HG02885 (cell line): ENCODE measurements at regions not wholly inside any gene's neighbourhood (a gene's known extent, or its start where the extent isn't known, plus 50 kb on each side); places are given as distances from the start of the nearest gene placed in this dataset.

Source experiments
- ATAC-seq: cut with Tn5 transposase; IDR thresholded peaks from one replicate; pipeline ENCODE4 v1.9.1; 2021; ENCODE audit warnings: mild to moderate bottlenecking; ENCODE audit not compliant: unreplicated experiment, poor library complexity

GRCh38 chr3:110180733-110181132, 843.4 kb upstream of the DPPA4 start:
- ATAC-seq, result no peak

GRCh38 chr3:110181226-110181625, 843.9 kb upstream of the DPPA4 start:
- no peak for ATAC-seq

- ATAC-seq, result no peak
These were observed 847.2 kb upstream of the DPPA4 start for GRCh38 chr3:110184536-110184935.

- no peak for ATAC-seq
These were observed 855.7 kb upstream of the DPPA4 start for GRCh38 chr3:110193074-110193473.

GRCh38 chr3:110198717-110199587, 861.6 kb upstream of the DPPA4 start:
- ATAC-seq, result no peak

- no peak for ATAC-seq
These were observed 862.2 kb upstream of the DPPA4 start for GRCh38 chr3:110199588-110199943.

GRCh38 chr3:110210086-110210660, 861.4 kb upstream of the NECTIN3 start:
- no peak for ATAC-seq

- no peak for ATAC-seq
These were observed 845.0 kb upstream of the NECTIN3 start for GRCh38 chr3:110226645-110227044.

GRCh38 chr3:110227991-110228390, 843.6 kb upstream of the NECTIN3 start:
- ATAC-seq, result no peak

- no peak for ATAC-seq
These were observed 836.8 kb upstream of the NECTIN3 start for GRCh38 chr3:110234831-110235230.

GRCh38 chr3:110236976-110237610, 834.5 kb upstream of the NECTIN3 start:
- ATAC-seq, result no peak

- ATAC-seq, result no peak
These were observed 828.5 kb upstream of the NECTIN3 start for GRCh38 chr3:110243081-110243480.

GRCh38 chr3:110246796-110247376, 824.7 kb upstream of the NECTIN3 start:
- ATAC-seq, result no peak

GRCh38 chr3:110248666-110249065, 823.0 kb upstream of the NECTIN3 start:
- no peak for ATAC-seq

GRCh38 chr3:110253794-110254193, 817.8 kb upstream of the NECTIN3 start:
- ATAC-seq, result no peak

- no peak for ATAC-seq
These were observed 817.0 kb upstream of the NECTIN3 start for GRCh38 chr3:110254591-110254990.

GRCh38 chr3:110261141-110261540, 810.5 kb upstream of the NECTIN3 start:
- no peak for ATAC-seq

- no peak for ATAC-seq
These were observed 808.7 kb upstream of the NECTIN3 start for GRCh38 chr3:110262896-110263295.

GRCh38 chr3:110265302-110265701, 806.3 kb upstream of the NECTIN3 start:
- ATAC-seq, result no peak

- ATAC-seq, result no peak
These were observed 804.2 kb upstream of the NECTIN3 start for GRCh38 chr3:110267304-110267845.

GRCh38 chr3:110272525-110272924, 799.1 kb upstream of the NECTIN3 start:
- ATAC-seq, result no peak
